ENCODE measurements at regions not wholly inside any gene's neighbourhood (a gene's known extent, or its start where the extent isn't known, plus 50 kb on each side); places are given as distances from the start of the nearest gene placed in this dataset.
"Not testable (repeated sequence)": the region's sequence is repeated elsewhere in the genome, so short reads cannot be mapped to it uniquely, and the experiment has no call there.

GRCh38 chr5:116864157-116864837, 289.7 kb upstream of the SEMA6A start:
- Mint-ChIP-seq H3K4me3 (no peak overlapping the region), H3K9me3 (peaks cover 12% of the 10 kb centered on the region), H3K27me3 (no peaks in the 10 kb centered on the region), H3K4me1 (no peaks in the 10 kb centered on the region), H3K27ac (ENCODE audit: low read depth) (no peak overlapping the region), H3K36me3 (ENCODE audit: insufficient read depth) (no peaks in the 10 kb centered on the region)
- ATAC-seq (replicated peaks; ENCODE audit: extremely low read depth, poor library complexity, severe bottlenecking) = no peak
- no peak for DNase-seq (ENCODE audit: low spot score in 2 of 2)

GRCh38 chr5:116862632-116863455, 288.2 kb upstream of the SEMA6A start:
- no peak for DNase-seq (ENCODE audit: low spot score in 2 of 2)
- H3K27me3 Mint-ChIP-seq = no peaks in the 10 kb centered on the region

GRCh38 chr5:116861666-116862065, 287.0 kb upstream of the SEMA6A start:
- DNase-seq (ENCODE audit: low spot score in 2 of 2) = no peak
- no peaks in the 10 kb centered on the region for H3K4me1 Mint-ChIP-seq
- H3K9me3 Mint-ChIP-seq = peaks cover 6% of the 10 kb centered on the region
- H3K27ac Mint-ChIP-seq (ENCODE audit: low read depth) = no peak overlapping the region
- H3K4me3 Mint-ChIP-seq = no peak overlapping the region
- H3K27me3 Mint-ChIP-seq = no peaks in the 10 kb centered on the region
- no peak for ATAC-seq (replicated peaks; ENCODE audit: extremely low read depth, poor library complexity, severe bottlenecking)
- no peaks in the 10 kb centered on the region for H3K36me3 Mint-ChIP-seq (ENCODE audit: insufficient read depth)

More at GRCh38 chr5:116862632-116863455, 288.2 kb upstream of the SEMA6A start:
- H3K27ac Mint-ChIP-seq (ENCODE audit: low read depth) = no peak overlapping the region
- H3K4me3 Mint-ChIP-seq = no peak overlapping the region
- H3K9me3 Mint-ChIP-seq = peaks cover 12% of the 10 kb centered on the region
- no peak for ATAC-seq (replicated peaks; ENCODE audit: extremely low read depth, poor library complexity, severe bottlenecking)
- H3K4me1 Mint-ChIP-seq = no peaks in the 10 kb centered on the region
- H3K36me3 Mint-ChIP-seq (ENCODE audit: insufficient read depth) = no peaks in the 10 kb centered on the region

GRCh38 chr5:116861097-116861496, 286.5 kb upstream of the SEMA6A start:
- Mint-ChIP-seq H3K27me3 (no peaks in the 10 kb centered on the region), H3K36me3 (ENCODE audit: insufficient read depth) (no peaks in the 10 kb centered on the region), H3K4me1 (no peaks in the 10 kb centered on the region), H3K9me3 (peaks cover 6% of the 10 kb centered on the region), H3K4me3 (no peak overlapping the region), H3K27ac (ENCODE audit: low read depth) (no peak overlapping the region)
- DNase-seq (ENCODE audit: low spot score in 2 of 2) (no peak), ATAC-seq (replicated peaks; ENCODE audit: extremely low read depth, poor library complexity, severe bottlenecking) (no peak)

- ATAC-seq (replicated peaks; ENCODE audit: extremely low read depth, poor library complexity, severe bottlenecking) = no peak
- no peak overlapping the region for H3K27ac Mint-ChIP-seq (ENCODE audit: low read depth)
- no peak for DNase-seq (ENCODE audit: low spot score in 2 of 2)
Observed at GRCh38 chr5:116859666-116860320, 285.2 kb upstream of the SEMA6A start.

GRCh38 chr5:116858705-116859333, 284.2 kb upstream of the SEMA6A start:
- H3K9me3 Mint-ChIP-seq = peaks cover 6% of the 10 kb centered on the region
- H3K4me1 Mint-ChIP-seq = no peaks in the 10 kb centered on the region
- H3K27me3 Mint-ChIP-seq = no peaks in the 10 kb centered on the region
- H3K27ac Mint-ChIP-seq (ENCODE audit: low read depth) = no peak overlapping the region
- H3K36me3 Mint-ChIP-seq (ENCODE audit: insufficient read depth) = peaks cover 1% of the 10 kb centered on the region
- ATAC-seq (replicated peaks; ENCODE audit: extremely low read depth, poor library complexity, severe bottlenecking) (no peak), DNase-seq (ENCODE audit: low spot score in 2 of 2) (no peak)
- H3K4me3 Mint-ChIP-seq = no peak overlapping the region

More at GRCh38 chr5:116859666-116860320, 285.2 kb upstream of the SEMA6A start:
- H3K36me3 Mint-ChIP-seq (ENCODE audit: insufficient read depth) = peaks cover 1% of the 10 kb centered on the region
- peaks cover 6% of the 10 kb centered on the region for H3K9me3 Mint-ChIP-seq
- H3K27me3 Mint-ChIP-seq = no peaks in the 10 kb centered on the region
- no peaks in the 10 kb centered on the region for H3K4me1 Mint-ChIP-seq
- no peak overlapping the region for H3K4me3 Mint-ChIP-seq

GRCh38 chr5:116858020-116858419, 283.4 kb upstream of the SEMA6A start:
- not testable (repeated sequence) for H3K27me3 Mint-ChIP-seq; DNase-seq (ENCODE audit: low spot score in 2 of 2); H3K9me3 Mint-ChIP-seq; H3K4me3 Mint-ChIP-seq; H3K4me1 Mint-ChIP-seq; ATAC-seq (replicated peaks; ENCODE audit: extremely low read depth, poor library complexity, severe bottlenecking); H3K36me3 Mint-ChIP-seq (ENCODE audit: insufficient read depth); H3K27ac Mint-ChIP-seq (ENCODE audit: low read depth)

- ATAC-seq (replicated peaks; ENCODE audit: extremely low read depth, poor library complexity, severe bottlenecking) = no peak
- Mint-ChIP-seq H3K27me3 (no peaks in the 10 kb centered on the region), H3K36me3 (ENCODE audit: insufficient read depth) (peaks cover 1% of the 10 kb centered on the region), H3K4me3 (no peak overlapping the region), H3K4me1 (no peaks in the 10 kb centered on the region), H3K27ac (ENCODE audit: low read depth) (no peak overlapping the region), H3K9me3 (no peaks in the 10 kb centered on the region)
- DNase-seq (ENCODE audit: low spot score in 2 of 2) = no peak
Observed at GRCh38 chr5:116856271-116856670, 281.6 kb upstream of the SEMA6A start.

GRCh38 chr5:116853992-116854391, 279.4 kb upstream of the SEMA6A start:
- H3K4me1 Mint-ChIP-seq = no peaks in the 10 kb centered on the region
- no peak overlapping the region for H3K27ac Mint-ChIP-seq (ENCODE audit: low read depth)
- H3K27me3 Mint-ChIP-seq = no peaks in the 10 kb centered on the region
- peaks cover 1% of the 10 kb centered on the region for H3K36me3 Mint-ChIP-seq (ENCODE audit: insufficient read depth)
- peaks cover 9% of the 10 kb centered on the region for H3K9me3 Mint-ChIP-seq
- no peak for ATAC-seq (replicated peaks; ENCODE audit: extremely low read depth, poor library complexity, severe bottlenecking)
- H3K4me3 Mint-ChIP-seq = no peak overlapping the region
- no peak for DNase-seq (ENCODE audit: low spot score in 2 of 2)

- no peaks in the 10 kb centered on the region for H3K27me3 Mint-ChIP-seq
- H3K9me3 Mint-ChIP-seq = peaks cover 19% of the 10 kb centered on the region
- no peak overlapping the region for H3K27ac Mint-ChIP-seq (ENCODE audit: low read depth)
- H3K4me3 Mint-ChIP-seq = no peak overlapping the region
- ATAC-seq (replicated peaks; ENCODE audit: extremely low read depth, poor library complexity, severe bottlenecking) = no peak
- no peaks in the 10 kb centered on the region for H3K4me1 Mint-ChIP-seq
- no peaks in the 10 kb centered on the region for H3K36me3 Mint-ChIP-seq (ENCODE audit: insufficient read depth)
- DNase-seq (ENCODE audit: low spot score in 2 of 2) = no peak
Observed at GRCh38 chr5:116848954-116849581, 274.4 kb upstream of the SEMA6A start.

- Mint-ChIP-seq H3K4me3 (no peak overlapping the region), H3K9me3 (peaks cover 19% of the 10 kb centered on the region), H3K27ac (ENCODE audit: low read depth) (no peak overlapping the region), H3K36me3 (ENCODE audit: insufficient read depth) (no peaks in the 10 kb centered on the region), H3K4me1 (no peaks in the 10 kb centered on the region), H3K27me3 (no peaks in the 10 kb centered on the region)
- DNase-seq (ENCODE audit: low spot score in 2 of 2) (no peak), ATAC-seq (replicated peaks; ENCODE audit: extremely low read depth, poor library complexity, severe bottlenecking) (no peak)
Observed at GRCh38 chr5:116847960-116848359, 273.3 kb upstream of the SEMA6A start.

GRCh38 chr5:116844015-116844414, 269.4 kb upstream of the SEMA6A start:
- Mint-ChIP-seq H3K4me3 (no peak overlapping the region), H3K27ac (ENCODE audit: low read depth) (no peak overlapping the region), H3K36me3 (ENCODE audit: insufficient read depth) (no peaks in the 10 kb centered on the region), H3K9me3 (peaks cover 10% of the 10 kb centered on the region), H3K4me1 (no peaks in the 10 kb centered on the region), H3K27me3 (no peaks in the 10 kb centered on the region)
- ATAC-seq (replicated peaks; ENCODE audit: extremely low read depth, poor library complexity, severe bottlenecking) (no peak), DNase-seq (ENCODE audit: low spot score in 2 of 2) (no peak)
